Frontal cortex (tissue), 3 donors: ENCODE measurements at regions not wholly inside any gene's neighbourhood (a gene's known extent, or its start where the extent isn't known, plus 50 kb on each side); places are given as distances from the start of the nearest gene placed in this dataset.

ENCODE experiments used
- DNase-seq, 2 donors: peaks; one replicate each; pipeline ENCODE4 v3.0.0; 2012; ENCODE audit warnings: low spot score in 2 of 2
- FAIRE-seq: peaks from 2 replicates; lab custom pipeline; 2012; peaks lifted over from hg19 to GRCh38; lab: Jason Lieb, UNC
- donor health status: control.
- donor health status: control.
- donor health status: control.

DNA sequence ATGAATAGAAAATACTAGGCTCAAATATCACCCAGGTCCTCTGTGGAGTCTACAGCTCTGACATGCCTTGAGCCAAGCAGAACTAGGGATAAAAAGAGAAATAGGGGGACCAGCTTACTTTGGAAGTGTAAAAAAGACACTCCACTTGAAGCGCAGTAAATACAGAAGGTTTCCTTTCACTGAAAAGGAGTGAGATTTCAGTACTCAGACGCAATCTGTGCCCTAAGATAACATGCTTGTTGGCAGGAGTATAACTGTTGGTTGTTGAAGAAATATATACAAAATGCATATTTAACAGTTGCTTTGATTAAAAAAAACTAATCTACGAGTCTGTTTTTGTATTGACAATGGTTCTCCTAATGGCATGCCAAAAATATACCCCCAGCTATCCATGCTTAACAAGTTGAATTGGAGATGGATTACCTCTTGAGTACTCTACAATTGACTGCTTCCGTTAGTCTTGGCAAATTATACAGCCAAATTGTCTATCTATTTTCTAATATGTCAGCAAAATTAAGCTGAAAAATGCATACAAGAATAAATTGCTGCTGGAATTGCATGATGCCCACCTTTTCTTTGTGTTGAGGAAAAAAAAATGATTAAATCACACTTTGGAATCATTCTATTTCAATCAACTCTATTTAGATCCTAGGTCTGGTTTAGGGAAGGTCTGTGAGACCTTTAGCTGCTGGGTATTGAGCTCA lies 91.6 kb downstream of the FAT3 start:
- DNase-seq = no peak
- no peak for FAIRE-seq

DNA sequence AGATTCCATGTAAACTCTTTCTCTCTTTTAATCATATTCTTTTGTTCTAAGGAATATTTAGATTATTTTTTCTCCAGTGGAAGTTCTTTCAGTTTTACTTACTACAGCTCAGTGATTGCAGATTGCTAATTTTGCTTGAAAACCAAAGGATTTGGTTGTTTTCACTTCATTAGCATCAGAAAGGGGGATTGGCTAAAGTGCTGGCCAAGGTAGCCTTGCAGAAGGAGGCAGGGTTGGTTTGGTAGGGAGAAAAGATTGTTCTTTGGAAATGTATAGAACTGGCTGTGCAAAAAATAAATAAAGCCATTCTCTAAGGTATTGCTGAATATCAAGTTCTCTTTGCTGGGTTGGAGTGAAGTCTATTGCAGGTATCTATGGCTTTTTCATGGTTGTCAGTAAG lies 92.6 kb downstream of the FAT3 start:
- FAIRE-seq (no peak), DNase-seq (no peak)

DNA sequence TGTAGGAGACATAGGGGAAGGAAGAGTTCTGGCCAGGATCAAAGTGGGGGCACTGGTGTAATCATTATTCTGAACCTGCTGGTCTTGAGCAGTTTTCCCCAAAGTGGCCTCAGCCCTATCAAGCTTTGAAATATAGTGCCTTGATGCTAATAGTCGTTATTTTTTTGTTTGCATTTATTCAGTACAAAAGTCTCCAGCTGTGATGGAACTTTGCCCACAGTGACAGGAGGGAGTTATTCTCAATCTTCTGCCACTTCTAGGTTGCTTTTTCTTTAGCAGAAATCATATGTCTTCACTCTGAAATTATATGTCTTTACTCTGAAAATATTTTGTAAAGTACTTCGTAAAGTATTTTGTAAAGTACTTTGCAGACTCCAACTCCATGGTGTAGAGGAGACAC lies 93.1 kb downstream of the FAT3 start:
- DNase-seq (no peak), FAIRE-seq (no peak)

DNA sequence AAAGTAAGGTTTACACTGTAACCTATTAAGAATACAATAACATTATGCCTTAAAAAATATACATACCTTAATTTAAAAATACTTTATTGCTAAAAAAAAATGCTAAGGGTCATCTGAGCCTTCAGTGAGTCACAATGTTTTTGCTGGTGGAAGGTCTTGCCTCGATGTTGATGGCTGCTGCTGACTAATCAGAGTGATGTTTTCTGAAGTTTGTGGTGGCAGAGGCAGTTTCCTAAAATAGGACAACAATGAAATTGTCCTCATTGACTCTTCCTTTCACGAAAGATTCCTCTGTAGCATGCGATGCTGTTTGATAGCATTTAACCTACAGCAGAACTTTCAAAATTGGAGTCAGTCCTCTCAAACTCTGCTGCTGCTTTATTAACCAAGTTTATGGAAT lies 97.6 kb downstream of the FAT3 start:
- DNase-seq = no peak
- FAIRE-seq = no peak

DNA sequence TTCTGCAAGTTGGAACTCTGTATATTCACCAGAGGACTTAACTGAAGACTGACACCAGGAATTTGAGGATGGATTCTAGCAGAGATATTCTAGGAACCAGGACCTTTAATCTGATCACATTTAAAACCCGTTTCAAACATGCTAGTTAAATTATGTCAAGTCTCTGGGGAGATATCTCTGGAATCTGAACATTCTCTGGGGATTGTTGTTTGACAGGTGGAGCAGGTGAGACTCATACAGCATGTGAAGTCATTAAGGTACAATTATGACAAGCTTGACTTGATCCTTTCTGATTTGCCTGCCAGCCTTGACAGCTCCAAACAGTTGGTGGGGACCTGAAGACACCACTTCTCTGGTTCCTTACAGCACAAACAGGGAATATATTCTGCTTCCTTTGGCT lies 100.3 kb downstream of the FAT3 start:
- no peak for FAIRE-seq

GRCh38 chr11:92325416-92325815 lies 100.8 kb downstream of the FAT3 start:
- DNase-seq = no peak
- FAIRE-seq = no peak

More for the DNA sequence above, 100.3 kb downstream of the FAT3 start:
- DNase-seq = no peak

- DNase-seq (no peak), FAIRE-seq (no peak)
Measured at GRCh38 chr11:92329137-92329536, 104.5 kb downstream of the FAT3 start.

- no peak for DNase-seq
- FAIRE-seq = no peak
Measured at GRCh38 chr11:92329646-92330045, 105.0 kb downstream of the FAT3 start.

GRCh38 chr11:92330114-92330513 lies 105.5 kb downstream of the FAT3 start:
- DNase-seq (no peak), FAIRE-seq (no peak)

- DNase-seq (no peak), FAIRE-seq (no peak)
Measured at GRCh38 chr11:92332986-92333385, 108.4 kb downstream of the FAT3 start.

GRCh38 chr11:92340839-92341238 lies 116.2 kb downstream of the FAT3 start:
- no peak for DNase-seq
- FAIRE-seq = no peak

DNA sequence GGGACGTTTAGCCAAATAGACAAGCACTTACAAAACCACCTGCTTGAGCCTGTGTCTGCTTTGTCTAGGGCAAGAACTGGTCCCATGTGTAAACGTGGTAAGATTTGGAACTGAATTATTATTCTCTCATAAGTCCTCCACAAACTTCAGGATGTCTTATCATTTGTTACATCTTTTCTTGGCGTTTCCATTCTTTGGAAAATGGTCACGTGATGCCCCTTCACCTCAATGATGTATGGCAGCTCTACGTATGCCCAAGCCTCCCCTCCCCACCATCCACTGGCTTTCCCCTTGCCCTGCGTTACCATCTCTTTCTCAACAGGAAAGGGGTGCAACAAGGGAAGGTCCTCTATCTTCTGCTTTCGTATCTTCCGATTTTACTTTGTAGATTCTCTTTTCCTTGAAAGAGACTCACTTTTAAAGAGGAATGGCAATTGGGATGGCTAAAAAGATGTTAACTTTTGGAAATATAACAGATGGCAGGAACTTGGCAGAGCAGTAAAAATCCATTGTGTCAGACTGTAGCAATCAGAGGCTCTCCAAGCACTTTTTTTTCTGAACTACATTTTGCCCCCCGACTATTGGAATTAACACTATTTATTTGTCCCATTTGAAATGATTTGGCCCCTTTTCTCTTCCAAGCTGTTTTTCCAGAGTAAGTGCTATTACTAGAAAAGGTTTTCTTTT lies 117.6 kb downstream of the FAT3 start:
- DNase-seq = no peak
- no peak for FAIRE-seq

GRCh38 chr11:92342886-92343285 lies 118.3 kb downstream of the FAT3 start:
- no peak for FAIRE-seq
- DNase-seq = no peak

- no peak for FAIRE-seq
Measured at GRCh38 chr11:92346220-92346619, 121.6 kb downstream of the FAT3 start.

GRCh38 chr11:92347454-92347853 lies 122.8 kb downstream of the FAT3 start:
- no peak for FAIRE-seq
- no peak for DNase-seq

More at GRCh38 chr11:92346220-92346619, 121.6 kb downstream of the FAT3 start:
- no peak for DNase-seq

GRCh38 chr11:92349486-92350156 lies 125.0 kb downstream of the FAT3 start:
- DNase-seq (no peak), FAIRE-seq (no peak)

- FAIRE-seq = no peak
- DNase-seq = no peak
Measured at GRCh38 chr11:92357344-92357743, 132.7 kb downstream of the FAT3 start.

- FAIRE-seq = no peak
- DNase-seq = no peak
Measured at GRCh38 chr11:92357841-92358240, 133.2 kb downstream of the FAT3 start.

DNA sequence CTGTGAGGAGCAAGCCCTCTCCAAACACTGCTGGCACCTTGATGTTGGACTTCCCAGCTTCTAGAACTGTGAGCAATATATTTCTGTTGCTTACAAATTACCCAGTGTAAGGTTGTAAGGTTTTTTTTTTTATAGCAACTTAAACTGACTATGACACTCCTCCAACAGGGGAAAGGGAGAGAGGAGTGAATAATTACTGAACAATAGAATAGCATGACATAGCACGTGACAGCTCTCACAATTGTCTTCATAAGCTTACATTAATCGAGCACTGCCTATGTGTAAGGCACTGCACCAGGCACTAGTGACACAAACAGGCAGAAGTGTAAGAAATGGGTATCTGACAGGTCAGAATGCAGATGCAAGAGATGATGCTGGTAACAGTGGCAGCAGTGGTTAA lies 136.9 kb downstream of the FAT3 start:
- DNase-seq = no peak
- FAIRE-seq = no peak

DNA sequence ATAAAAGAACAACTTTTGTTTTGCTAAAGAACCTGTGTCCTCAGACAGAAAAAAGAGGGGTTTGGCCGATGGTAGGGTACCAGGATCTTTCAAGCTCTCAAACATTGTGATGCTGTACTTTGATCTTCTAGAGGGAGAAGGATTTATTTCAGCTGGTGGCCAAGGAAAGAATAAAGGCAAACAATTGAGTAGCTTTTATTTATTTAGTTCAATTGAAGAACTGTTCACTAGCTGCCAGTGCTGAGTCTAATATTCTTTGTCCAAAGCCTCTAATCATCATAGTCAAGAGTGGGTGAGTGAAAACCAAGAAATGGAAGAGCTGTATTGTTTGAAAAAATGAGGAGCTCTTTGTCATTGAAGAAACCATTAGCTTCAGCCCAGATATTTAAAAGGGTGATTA lies 138.4 kb downstream of the FAT3 start:
- FAIRE-seq (no peak), DNase-seq (no peak)

GRCh38 chr11:92364177-92364576 lies 139.6 kb downstream of the FAT3 start:
- no peak for FAIRE-seq
- no peak for DNase-seq
